GM12878 (cell line): ENCODE measurements at regions not wholly inside any gene's neighbourhood (a gene's known extent, or its start where the extent isn't known, plus 50 kb on each side); places are given as distances from the start of the nearest gene placed in this dataset.

Experiments
- ATAC-seq: fragments of 200-7000 bp; cut with Tn5 transposase; 3 replicates; pipeline ENCODE4 v1.9.1; 2020; ENCODE audit warnings: mild to moderate bottlenecking, moderate library complexity
- BruUV-seq: library from RNA; stranded (reverse); fragments of 400-500 nt; replicated peaks from 2 replicates; lab custom pipeline; 2021; lab: Mats Ljungman, UMichigan
- CTCF ChIA-PET: fragments of 300-600 bp; sonication (Branson Sonifier 250); formaldehyde crosslinking; extraction: SDS; loops from one replicate; lab custom pipeline; 2021; ENCODE audit warnings: inconsistent platforms; lab: Yijun Ruan, JAX
- POLR2A ChIA-PET: fragments of 350-600 bp; formaldehyde crosslinking; extraction: SDS; loops from one replicate; lab custom pipeline; 2021; ENCODE audit warnings: inconsistent platforms; lab: Charles Lee
- RAD21 ChIA-PET: fragments of 300-600 bp; sonication (Branson Sonifier 250); formaldehyde crosslinking; loops from one replicate; lab custom pipeline; 2023; ENCODE audit warnings: antibody characterized with exemption; ENCODE audit not compliant: unreplicated experiment; lab: Charles Lee
- SMC1A ChIA-PET: fragments of 300-600 bp; sonication (Branson Sonifier 250); formaldehyde crosslinking; loops from one replicate; lab custom pipeline; 2023; ENCODE audit not compliant: unreplicated experiment, uncharacterized antibody; lab: Charles Lee
- DNase-seq: peaks from one replicate; pipeline ENCODE4 v3.0.0-alpha.2; 2011; ENCODE audit warnings: low read depth, low spot score
- FAIRE-seq: peaks from 3 replicates; lab custom pipeline; 2011; peaks lifted over from hg19 to GRCh38; lab: Jason Lieb, UNC
- H2AFZ ChIP-seq: 2 replicates; pipeline ENCODE4 v1.6.0; 2011; ENCODE audit warnings: low read depth, low read length, control low read depth; ENCODE audit not compliant: control insufficient read depth
- H3K27ac ChIP-seq: 2 replicates; pipeline ENCODE4 v1.5.1; 2011; ENCODE audit warnings: control low read depth; ENCODE audit not compliant: control insufficient read depth, insufficient read depth
- H3K27me3 ChIP-seq, 2 experiments: replicated peaks in 1 of 2; 2 replicates each; pipeline versions ENCODE4 v1.6.0 to v1.6.1; 2011; ENCODE audit warnings: low read length in 1 of 2; ENCODE audit not compliant: control insufficient read depth in 2 of 2, insufficient read depth in 2 of 2
- H3K36me3 ChIP-seq, 2 experiments: 2 replicates each; pipeline ENCODE4 v1.5.1; 2011; ENCODE audit warnings: low read length in 1 of 2; ENCODE audit not compliant: control insufficient read depth in 2 of 2, insufficient read depth in 2 of 2
- H3K4me1 ChIP-seq: 2 replicates; pipeline ENCODE4 v1.6.1; 2011; ENCODE audit warnings: mild to moderate bottlenecking, low read length, moderate library complexity, mixed read lengths; ENCODE audit not compliant: control insufficient read depth, insufficient read depth
- H3K4me2 ChIP-seq: 2 replicates; pipeline ENCODE4 v1.6.0; 2011; ENCODE audit warnings: control low read depth; ENCODE audit not compliant: control insufficient read depth, insufficient read depth
- H3K4me3 ChIP-seq: fragments of 200-600 bp; sonication (generic); 2 replicates; pipeline ENCODE4 v1.5.1; 2016
- H3K79me2 ChIP-seq: 2 replicates; pipeline ENCODE4 v1.6.0; 2011; ENCODE audit warnings: low read length; ENCODE audit not compliant: control insufficient read depth, insufficient read depth
- H3K9ac ChIP-seq: 2 replicates; pipeline ENCODE4 v1.8.0; 2011; ENCODE audit warnings: low read length, control low read depth, mixed read lengths; ENCODE audit not compliant: control insufficient read depth, insufficient read depth
- H3K9me3 ChIP-seq: replicated peaks from 3 replicates; pipeline ENCODE4 v1.5.1; 2011; ENCODE audit warnings: mild to moderate bottlenecking, low read length; ENCODE audit not compliant: control insufficient read depth, insufficient read depth
- H4K20me1 ChIP-seq: 2 replicates; pipeline ENCODE4 v1.6.0; 2011; ENCODE audit not compliant: control insufficient read depth, insufficient read depth
- CBX5 ChIP-seq: sonication (generic); IDR thresholded peaks from 2 replicates; pipeline ENCODE4 v1.6.1; 2016; ENCODE audit warnings: low read depth, moderate library complexity, mild to moderate bottlenecking, inconsistent platforms
- CEBPB ChIP-seq, 2 experiments: fragments of 150-350 bp in 1 of 2; IDR thresholded peaks; 2 replicates each; pipeline ENCODE4 v1.6.1; 2012 to 2014; ENCODE audit warnings: low read depth in 2 of 2, low read length in 2 of 2, borderline replicate concordance in 1 of 2, inconsistent platforms in 1 of 2
- GABPA ChIP-seq: IDR thresholded peaks from 2 replicates; pipeline ENCODE4 v1.6.1; 2014; ENCODE audit warnings: antibody characterized with exemption, low read depth, mild to moderate bottlenecking, inconsistent platforms
- HDAC6 ChIP-seq: fragments of 200-600 bp; sonication (generic); IDR thresholded peaks from one replicate; pipeline ENCODE4 v1.8.0; 2017; ENCODE audit warnings: antibody characterized with exemption; ENCODE audit not compliant: unreplicated experiment
- IKZF1 ChIP-seq: fragments of 450-650 bp; conservative IDR thresholded peaks from 2 replicates; pipeline ENCODE4 v1.6.1; 2017; ENCODE audit warnings: antibody characterized with exemption, mild to moderate bottlenecking
- NR2C2 ChIP-seq: IDR thresholded peaks from 2 replicates; pipeline ENCODE4 v1.6.1; 2011; ENCODE audit warnings: borderline replicate concordance, low read depth; ENCODE audit not compliant: control insufficient read depth, insufficient read length
- PML ChIP-seq: IDR thresholded peaks from 2 replicates; pipeline ENCODE4 v1.6.1; 2012; ENCODE audit warnings: low read length, inconsistent platforms
- SP1 ChIP-seq: IDR thresholded peaks from one replicate; pipeline ENCODE4 v1.6.1; 2011; ENCODE audit warnings: low read depth, low read length
- SPI1 ChIP-seq: IDR thresholded peaks from 2 replicates; pipeline ENCODE4 v1.6.1; 2011; ENCODE audit warnings: low read depth, mild to moderate bottlenecking, low read length, moderate library complexity, borderline replicate concordance; ENCODE audit not compliant: insufficient read depth
- WGBS: methylation state at CpG from one replicate; pipeline ENCODE4 v1.1.6; 2016; ENCODE audit warnings: low lambda C conversion rate; ENCODE audit not compliant: insufficient replicate concordance, insufficient coverage; ENCODE audit errors: missing lambda C conversion rate; 5-methylcytosine and 5-hydroxymethylcytosine counted together
- in situ Hi-C: fragments of 300-500 bp; cut with MboI; formaldehyde crosslinking; loops from 9 replicates; pipeline ENCODE4 v1.14.3; 2018; ENCODE audit warnings: mixed read lengths
- intact Hi-C: fragments of 100-400 bp; cut with micrococcal nuclease; formaldehyde crosslinking; loops from one replicate; pipeline ENCODE4 v1.14.2; 2022; ENCODE audit not compliant: unreplicated experiment

DNA sequence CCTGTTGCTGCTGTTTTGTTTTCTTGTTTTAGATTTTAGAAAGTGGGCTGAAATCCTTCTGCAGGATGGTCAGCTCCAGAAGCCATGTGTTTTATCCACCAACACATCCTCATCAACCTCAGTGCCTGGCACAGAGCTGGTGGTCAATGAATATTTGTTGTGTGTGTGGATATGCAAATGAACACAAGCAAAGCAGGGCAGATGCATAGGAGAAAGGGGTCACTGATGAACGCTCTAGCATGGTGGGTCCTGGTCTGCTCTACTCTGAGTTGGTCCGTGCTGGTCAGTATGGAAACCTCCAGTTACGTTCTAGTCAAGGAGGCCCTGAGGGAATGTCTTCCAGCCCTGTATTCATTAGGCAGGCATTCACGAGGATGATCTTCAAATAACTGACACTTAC lies 682.5 kb downstream of the QKI start (continued):
- TF ChIP-seq PML (no peak), SP1 (no peak), GABPA (no peak)

DNA sequence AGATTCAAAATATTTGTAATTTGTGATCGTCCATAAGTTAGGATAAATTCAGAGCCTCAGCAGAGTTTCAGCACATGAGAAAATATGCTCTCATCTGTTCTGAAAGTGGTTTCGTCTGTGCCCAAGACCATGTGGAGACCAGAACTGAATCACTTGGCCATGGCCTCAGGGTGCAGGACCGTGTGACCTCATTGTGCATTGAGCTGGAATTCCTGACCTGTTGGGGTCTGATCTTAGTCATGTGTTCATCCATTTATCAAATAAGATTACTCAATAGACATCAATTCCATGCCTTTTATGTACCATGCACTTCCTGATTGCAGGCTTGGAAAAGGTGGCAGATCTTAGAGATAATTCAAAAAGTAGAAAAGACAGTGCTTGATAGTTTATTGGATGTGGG lies 680.5 kb downstream of the QKI start:
- RAD21 ChIA-PET: no interaction called here
- Histone ChIP-seq H3K27ac (no peak overlapping the region), H4K20me1 (no peaks in the 10 kb centered on the region)
- no peak for ATAC-seq
- no peak for TF ChIP-seq PML
- TF ChIP-seq NR2C2: no peak
- no peak for TF ChIP-seq SPI1
- no peak for TF ChIP-seq CEBPB (IDR thresholded peaks at IDR 0.05; ENCODE audit: borderline replicate concordance in 1 of 2, low read depth in 2 of 2, low read length in 2 of 2)
- TF ChIP-seq IKZF1: no peak
- no peak for TF ChIP-seq HDAC6
- TF ChIP-seq CBX5: no peak
- TF ChIP-seq, all 136 proteins: peak for 0
- 2% methylated on average over 3 of the region's 3 CpGs for WGBS
- Histone ChIP-seq H3K9me3 (no peaks in the 10 kb centered on the region; the same call in 2 of the 3 replicates), H3K36me3 (no peaks in the 10 kb centered on the region), H3K4me2 (no peak overlapping the region), H3K79me2 (no peaks in the 10 kb centered on the region), H3K4me3 (no peak overlapping the region), H3K4me1 (no peaks in the 10 kb centered on the region), H3K9ac (no peak overlapping the region), H3K27me3 (no peaks in the 10 kb centered on the region; a peak in 1 of 4 replicates), H2AFZ (no peak overlapping the region)
- DNase-seq (no peak), FAIRE-seq (no peak)
- BruUV-seq: no TSS peak
- intact Hi-C loops (no loop called here), in situ Hi-C loops (no loop called here)
- ChIA-PET SMC1A (no interaction called here), CTCF (no interaction called here), POLR2A (no interaction called here)
